HG03520 (cell line): ENCODE measurements at regions not wholly inside any gene's neighbourhood (a gene's known extent, or its start where the extent isn't known, plus 50 kb on each side); places are given as distances from the start of the nearest gene placed in this dataset.

Source experiments
- ATAC-seq: cut with Tn5 transposase; IDR thresholded peaks from one replicate; pipeline ENCODE4 v1.9.1; 2021; ENCODE audit warnings: mild to moderate bottlenecking, moderate library complexity; ENCODE audit not compliant: unreplicated experiment

GRCh38 chr9:78491402-78491801 lies 194.5 kb downstream of the PSAT1 start:
- ATAC-seq = no peak

- ATAC-seq = no peak
Measured at GRCh38 chr9:78493166-78493742, 196.3 kb downstream of the PSAT1 start.

- no peak for ATAC-seq
Measured at GRCh38 chr9:78502566-78502965, 205.6 kb downstream of the PSAT1 start.

GRCh38 chr9:78505546-78505945 lies 208.6 kb downstream of the PSAT1 start:
- ATAC-seq = no peak

GRCh38 chr9:78507037-78507436 lies 210.1 kb downstream of the PSAT1 start:
- ATAC-seq = no peak

- no peak for ATAC-seq
Measured at GRCh38 chr9:78510035-78510434, 213.1 kb downstream of the PSAT1 start.

GRCh38 chr9:78515108-78515507 lies 218.2 kb downstream of the PSAT1 start:
- no peak for ATAC-seq

GRCh38 chr9:78519786-78520185 lies 222.9 kb downstream of the PSAT1 start:
- ATAC-seq = no peak

- no peak for ATAC-seq
Measured at GRCh38 chr9:78521680-78522079, 224.8 kb downstream of the PSAT1 start.

GRCh38 chr9:78525986-78526560 lies 229.1 kb downstream of the PSAT1 start:
- no peak for ATAC-seq

- ATAC-seq = no peak
Measured at GRCh38 chr9:78533500-78533899, 236.6 kb downstream of the PSAT1 start.

- ATAC-seq = no peak
Measured at GRCh38 chr9:78539188-78539587, 242.3 kb downstream of the PSAT1 start.

GRCh38 chr9:78539904-78540303 lies 243.0 kb downstream of the PSAT1 start:
- ATAC-seq = no peak

GRCh38 chr9:78541868-78542443 lies 245.0 kb downstream of the PSAT1 start:
- no peak for ATAC-seq

GRCh38 chr9:78542491-78543181 lies 245.7 kb downstream of the PSAT1 start:
- no peak for ATAC-seq

- no peak for ATAC-seq
Measured at GRCh38 chr9:78543353-78543752, 246.4 kb downstream of the PSAT1 start.

GRCh38 chr9:78544230-78544629 lies 247.3 kb downstream of the PSAT1 start:
- no peak for ATAC-seq

GRCh38 chr9:78547831-78548230 lies 250.9 kb downstream of the PSAT1 start:
- no peak for ATAC-seq

- ATAC-seq = no peak
Measured at GRCh38 chr9:78548670-78549069, 251.7 kb downstream of the PSAT1 start.

GRCh38 chr9:78549711-78550110 lies 252.8 kb downstream of the PSAT1 start:
- ATAC-seq = no peak

- no peak for ATAC-seq
Measured at GRCh38 chr9:78552802-78553201, 255.9 kb downstream of the PSAT1 start.

- ATAC-seq = no peak
Measured at GRCh38 chr9:78557540-78557939, 260.6 kb downstream of the PSAT1 start.
